ENCODE measurements at regions not wholly inside any gene's neighbourhood (a gene's known extent, or its start where the extent isn't known, plus 50 kb on each side); places are given as distances from the start of the nearest gene placed in this dataset.

DNA sequence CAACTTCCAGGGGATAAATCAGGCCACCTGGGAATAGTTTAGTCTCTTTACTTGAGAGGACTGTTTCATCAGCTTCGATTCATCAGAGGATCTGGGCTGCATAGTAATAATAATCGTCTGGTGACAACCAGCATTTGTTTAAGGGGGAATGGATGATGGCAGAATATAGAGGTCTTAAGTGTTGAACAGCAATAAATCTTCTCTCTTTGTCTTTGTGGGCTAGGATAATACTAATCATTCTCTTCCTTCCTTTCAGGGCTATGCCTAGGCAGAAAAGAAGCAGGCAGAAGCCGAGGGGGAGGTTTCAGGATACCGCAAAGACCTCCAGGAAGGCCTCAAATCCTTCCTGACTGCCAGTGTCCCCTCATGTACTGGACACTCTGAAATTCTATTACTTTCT lies 150.4 kb upstream of the GAREM1 start:
- DNase-seq, result no peak

DNA sequence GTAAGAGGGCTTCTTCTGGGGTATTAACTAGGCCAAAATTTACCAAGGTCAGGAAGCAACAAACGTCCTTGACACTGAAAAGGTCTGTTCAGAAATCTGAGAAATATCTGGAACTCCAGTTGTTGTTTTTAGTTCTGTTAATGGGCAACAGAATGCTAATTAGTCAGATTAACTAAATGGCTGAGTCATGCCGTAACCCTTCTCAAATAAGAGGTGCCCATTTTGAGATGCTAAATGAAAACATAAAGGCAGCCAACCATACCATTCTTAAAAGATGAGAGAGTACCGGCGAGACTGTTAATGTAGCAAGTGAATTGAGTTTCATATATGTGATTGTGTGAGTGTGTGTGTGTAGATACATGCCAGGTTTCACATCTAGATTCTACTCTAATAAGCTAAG lies 147.9 kb upstream of the GAREM1 start:
- DNase-seq, result no peak

DNA sequence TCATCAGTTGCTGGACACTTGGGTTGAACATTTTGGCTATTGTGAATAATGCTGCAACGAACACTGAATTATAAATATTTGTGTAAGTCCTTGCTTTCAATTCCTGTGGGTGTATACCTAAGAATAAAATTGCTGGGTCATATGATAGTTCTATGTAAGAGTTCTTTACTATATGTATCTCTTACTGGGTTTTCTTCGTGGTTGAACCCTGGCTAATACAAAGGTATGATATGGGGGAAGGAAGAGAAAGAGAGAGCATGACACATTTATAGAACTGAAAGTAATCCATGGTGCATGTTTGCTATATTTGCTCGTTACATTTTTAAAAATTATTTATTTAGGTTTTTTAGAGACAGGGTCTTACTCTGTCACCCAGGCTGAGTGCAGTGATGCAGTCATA lies 143.1 kb upstream of the GAREM1 start:
- DNase-seq, result no peak

DNA sequence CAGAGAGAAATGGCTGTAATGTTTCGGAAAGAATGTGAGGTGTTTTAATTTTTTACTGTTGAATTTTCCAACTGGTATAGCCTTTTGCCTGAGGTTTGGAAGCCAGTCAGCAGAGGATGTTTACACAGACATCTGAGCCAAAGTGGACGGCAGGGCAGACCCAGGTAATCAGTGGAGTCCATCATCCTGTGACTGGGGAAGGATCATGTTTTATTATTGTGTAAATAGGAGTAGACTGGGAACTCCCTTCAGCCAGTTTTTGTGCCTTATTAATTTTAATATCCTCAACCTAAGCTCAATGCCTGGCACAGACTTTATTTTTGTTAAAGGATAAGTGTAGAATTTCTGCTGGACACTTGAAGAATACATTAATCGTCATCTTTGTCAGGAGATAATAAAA lies 142.0 kb upstream of the GAREM1 start:
- peak; percentile 35 for DNase-seq

DNA sequence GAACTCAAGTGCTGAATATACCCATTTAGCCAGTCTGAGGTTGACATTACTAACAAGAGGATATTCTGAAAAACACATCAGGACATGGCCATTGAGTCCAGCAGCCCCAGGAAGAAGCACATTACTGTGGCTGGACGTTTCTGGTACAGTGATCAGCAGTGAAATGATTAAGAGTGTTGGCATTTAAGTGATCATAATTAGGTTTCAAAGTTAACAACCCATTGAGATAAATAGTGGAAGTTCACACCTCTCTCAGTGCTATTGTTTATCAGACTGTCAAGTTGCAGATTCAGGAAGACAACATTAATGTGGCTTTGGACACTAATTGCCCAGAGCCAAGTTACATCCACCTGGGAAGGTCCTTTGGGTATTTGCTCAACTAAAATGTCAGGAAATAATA lies 139.5 kb upstream of the GAREM1 start:
- DNase-seq, result no peak

DNA sequence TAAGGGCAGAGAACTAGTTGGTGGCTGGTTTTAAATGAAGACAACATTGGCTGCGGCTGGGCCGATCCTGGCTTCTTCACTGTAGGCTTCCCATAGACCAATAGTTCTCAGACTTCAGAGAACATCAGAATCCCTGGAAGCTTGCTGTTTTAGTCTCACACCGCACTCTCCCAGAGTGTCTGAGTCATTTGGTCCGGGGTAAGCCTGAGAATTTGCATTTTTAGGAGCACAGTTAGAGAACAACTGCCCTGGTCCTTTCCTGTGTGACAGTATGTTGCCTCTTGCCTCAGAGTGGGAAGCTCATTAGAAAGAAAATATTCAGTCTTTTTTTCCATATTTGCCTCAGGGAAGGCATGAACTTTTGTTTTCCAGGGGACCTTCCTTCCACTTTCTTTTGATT lies 137.1 kb upstream of the GAREM1 start:
- DNase-seq, result no peak

DNA sequence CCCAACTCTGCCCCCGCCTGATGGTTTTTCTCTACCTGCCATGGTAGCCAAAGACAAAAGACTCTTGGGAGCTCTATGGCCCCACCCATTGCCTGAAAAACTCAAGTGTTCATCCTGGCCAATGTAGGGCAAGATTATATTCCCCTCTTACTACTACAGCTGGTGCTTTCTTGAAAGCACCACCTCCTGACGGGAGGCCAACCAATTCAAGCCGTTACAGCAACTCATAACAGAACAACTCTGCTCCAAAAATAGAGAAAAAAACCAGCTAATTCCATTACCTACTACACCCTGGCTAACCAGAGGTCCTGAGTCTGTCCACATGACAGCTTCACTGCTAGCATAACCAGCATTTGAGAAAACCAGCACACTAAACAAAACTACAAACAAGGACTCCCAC lies 127.5 kb upstream of the GAREM1 start:
- no peak for DNase-seq

DNA sequence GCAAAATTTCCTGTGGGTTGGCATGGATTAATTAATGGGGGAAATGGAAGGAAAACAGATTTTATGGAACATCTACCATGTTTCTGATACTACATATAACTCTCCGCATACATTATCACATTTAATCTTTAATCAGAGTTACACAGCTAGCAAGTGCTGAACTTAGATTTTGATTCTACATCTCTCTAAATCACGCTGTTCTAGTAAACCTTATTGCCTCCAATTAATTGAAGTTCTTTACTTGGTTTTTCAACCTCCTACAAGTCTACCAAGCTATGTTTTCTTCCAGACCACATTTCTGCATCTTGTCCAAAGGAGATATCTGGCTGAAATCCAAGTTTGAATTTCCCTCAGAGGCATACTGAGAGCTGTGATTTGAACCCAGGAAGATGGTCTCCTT lies 125.8 kb upstream of the GAREM1 start:
- no peak for DNase-seq

DNA sequence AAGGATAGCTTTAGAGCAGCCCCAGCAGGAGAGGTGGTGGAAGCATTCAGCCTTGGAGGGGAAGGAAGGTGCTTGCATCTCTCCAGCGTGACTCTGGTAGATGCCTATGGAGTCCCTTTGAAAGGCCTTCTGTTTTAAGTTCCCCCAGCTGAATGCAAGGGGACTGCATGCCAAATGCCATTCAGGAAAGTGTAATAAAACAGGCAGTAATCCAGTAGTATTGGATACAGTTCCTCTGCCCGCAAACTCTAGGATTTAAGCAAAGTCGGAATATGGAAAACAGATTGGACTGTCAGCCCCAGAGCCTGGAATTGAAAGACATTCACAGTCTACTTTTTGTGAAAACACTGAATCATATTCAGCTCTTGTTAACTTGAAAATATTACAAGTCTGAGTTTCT lies 125.2 kb upstream of the GAREM1 start:
- no peak for DNase-seq

DNA sequence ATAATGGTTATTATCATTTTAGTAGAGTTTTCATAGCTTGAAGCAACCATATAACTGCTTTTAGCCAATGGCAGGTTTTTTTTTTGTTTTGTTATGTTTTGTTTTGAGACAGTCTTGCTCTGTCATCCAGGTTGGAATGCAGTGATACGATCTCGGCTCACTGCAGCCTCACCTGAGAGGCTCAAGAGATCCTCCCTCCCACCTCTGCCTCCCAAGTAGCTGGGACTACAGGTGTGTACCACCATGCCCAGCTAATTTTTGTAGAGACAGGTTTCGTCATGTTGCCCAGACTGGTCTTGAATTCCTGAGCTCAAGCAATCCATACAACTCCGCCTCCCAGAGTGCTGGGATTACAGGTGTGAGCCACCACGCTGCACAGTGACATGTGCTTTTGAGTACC lies 117.5 kb upstream of the GAREM1 start:
- no peak for DNase-seq

DNA sequence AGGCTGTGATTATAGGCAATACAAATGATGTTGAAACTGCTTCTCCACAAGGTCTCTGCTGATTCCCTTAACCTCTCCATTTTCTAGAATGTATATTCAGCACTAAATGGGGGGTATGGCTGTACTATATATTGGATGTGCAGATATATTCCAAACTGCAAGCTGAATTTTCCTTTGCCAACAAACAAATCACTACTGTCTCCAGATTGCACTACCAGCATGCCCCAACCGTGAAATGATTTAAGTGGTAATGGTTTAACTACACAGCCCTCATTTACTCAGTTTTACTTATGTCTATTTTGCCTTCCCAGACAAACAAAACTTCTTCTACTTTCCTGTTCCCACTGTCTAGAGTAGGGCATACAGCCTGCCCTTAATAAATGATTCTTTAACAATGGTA lies 112.7 kb upstream of the GAREM1 start:
- no peak for DNase-seq

DNA sequence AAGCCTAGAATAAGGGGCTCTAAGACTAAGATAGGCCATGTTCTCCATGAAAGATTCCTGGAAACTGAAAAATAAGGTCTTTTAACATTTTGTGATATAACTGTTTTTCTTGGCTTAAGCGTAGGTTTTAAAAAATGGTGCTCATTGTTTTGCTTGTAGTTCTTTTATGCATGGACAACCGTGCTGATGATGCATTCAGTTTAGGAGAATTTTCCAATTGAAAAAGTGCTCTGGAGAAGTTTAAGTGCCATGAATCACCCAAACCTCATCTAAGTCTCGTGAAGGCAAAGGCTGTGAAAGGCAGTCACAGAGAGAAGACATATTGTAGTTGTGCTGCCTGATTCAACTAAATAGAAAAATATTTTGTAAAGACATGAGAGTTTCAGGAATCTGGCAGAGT lies 111.8 kb upstream of the GAREM1 start:
- no peak for DNase-seq

DNA sequence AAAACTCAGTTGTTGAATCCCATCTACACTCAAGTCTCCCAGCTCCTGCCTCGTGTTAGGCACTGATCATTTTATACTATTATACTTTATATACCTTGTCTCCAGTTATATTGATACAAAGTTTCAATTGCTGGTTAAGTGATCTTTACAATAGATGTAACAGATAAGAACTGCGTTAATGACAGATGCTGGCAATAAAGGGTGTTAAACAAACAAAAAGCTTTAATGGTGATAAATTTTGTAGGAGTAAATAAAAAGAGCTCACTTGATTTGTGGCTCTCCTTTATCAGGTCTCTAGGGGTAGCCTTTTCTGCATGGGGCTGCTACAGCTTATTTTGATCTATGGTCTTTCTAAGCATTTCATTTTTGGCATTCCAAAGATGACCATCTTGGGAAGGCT lies 106.9 kb upstream of the GAREM1 start:
- DNase-seq, result no peak

DNA sequence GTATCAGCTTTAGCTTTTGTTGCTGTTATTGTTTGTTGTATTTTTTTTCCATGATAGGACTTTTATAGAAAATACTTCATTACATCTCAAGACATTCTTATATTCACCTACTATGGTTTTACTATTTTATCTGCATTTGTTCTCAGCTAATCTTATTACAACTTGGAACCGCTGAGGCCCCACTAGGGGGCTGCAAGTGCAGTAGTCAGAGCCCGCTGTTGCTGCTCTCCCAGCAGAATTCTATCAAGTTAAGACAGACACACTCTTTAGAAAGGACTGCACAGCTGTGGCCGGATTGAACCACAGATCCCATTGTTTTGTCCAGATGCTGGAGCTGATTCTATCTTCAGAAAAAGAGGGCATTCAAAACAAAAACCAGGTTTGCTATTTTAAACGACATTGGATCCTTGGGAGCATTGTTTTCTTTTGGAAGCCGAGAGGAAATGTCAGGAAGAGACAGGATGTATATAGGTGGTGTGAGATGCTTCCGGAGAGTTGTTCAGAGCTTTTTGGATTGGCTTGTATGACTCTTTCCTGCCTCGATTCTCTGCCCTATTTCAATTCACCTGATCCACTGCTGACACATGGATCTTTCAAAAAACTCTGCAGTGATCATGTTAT lies 105.7 kb upstream of the GAREM1 start:
- DNase-seq, result no peak

DNA sequence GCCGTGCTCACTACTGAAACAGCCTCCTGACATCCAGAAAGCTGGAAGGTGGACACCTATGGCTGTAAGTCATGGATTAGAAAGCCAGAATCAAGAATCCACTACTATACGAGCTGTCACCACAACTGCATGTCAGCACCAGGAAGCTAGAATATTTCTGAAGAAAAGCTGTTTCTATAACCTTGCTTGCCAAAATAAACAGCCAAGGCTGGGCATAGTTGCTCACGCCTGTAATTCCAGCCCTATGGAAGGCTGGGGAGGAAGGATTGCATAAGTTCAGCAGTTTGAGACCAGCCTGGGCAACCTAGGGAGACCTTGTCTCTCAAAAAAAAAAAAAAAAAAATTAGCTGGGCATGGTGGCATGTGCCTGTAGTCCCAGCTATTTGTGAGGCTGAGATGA lies 96.3 kb upstream of the GAREM1 start:
- DNase-seq, result no peak

DNA sequence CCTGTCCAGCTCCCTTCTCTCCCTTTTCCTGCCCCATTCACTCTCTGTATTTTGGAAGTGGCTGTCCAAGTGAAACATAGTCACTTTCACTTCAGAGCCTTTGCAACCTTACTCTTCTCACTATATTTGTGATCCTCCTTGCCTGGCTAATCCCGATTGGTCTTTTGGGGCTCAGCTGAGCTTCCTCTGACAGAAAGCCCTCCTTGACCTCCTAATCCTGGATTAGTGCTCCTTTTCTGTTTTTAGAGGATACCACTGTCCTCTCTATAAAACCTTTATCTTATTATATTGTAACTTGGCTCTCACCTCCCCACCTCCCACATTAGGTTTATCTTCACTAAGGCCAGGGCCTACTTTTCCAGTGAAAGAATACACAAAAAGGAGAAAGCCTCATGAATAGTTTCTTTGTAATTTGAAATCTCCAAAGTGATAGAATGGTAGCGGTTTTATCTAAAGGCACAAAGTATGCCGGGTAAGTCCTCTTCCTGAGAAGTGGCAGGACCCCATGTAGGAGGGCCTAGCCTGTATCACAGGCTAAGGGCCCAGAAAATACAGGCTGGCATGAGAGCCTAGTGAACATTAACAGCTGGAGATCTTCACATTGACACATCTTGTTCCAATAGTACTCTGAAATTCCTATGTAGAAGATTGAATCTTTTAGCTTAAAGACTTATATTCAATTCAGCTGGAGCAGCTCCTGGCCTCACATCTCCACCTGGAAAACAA lies 83.1 kb upstream of the GAREM1 start:
- DNase-seq, result no peak

DNA sequence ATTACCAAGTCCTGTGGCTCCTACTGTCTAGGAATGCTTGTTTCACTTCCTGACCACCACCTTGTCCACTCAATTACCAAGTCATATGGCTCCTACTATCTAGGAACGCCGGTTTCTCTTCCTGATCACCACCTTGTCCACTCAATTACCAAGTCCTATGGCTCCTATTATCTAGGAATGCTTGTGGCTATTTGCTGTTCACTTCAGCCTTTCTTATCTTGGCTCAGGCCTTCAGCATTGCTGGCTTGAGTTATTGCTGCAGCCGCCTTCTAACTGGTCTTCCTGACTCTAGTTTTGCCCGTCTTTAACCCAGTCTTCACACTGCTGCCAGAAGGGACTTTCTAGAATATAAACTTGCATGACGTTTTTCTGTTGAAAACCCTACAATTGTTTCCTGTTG lies 82.5 kb upstream of the GAREM1 start:
- DNase-seq, result no peak

DNA sequence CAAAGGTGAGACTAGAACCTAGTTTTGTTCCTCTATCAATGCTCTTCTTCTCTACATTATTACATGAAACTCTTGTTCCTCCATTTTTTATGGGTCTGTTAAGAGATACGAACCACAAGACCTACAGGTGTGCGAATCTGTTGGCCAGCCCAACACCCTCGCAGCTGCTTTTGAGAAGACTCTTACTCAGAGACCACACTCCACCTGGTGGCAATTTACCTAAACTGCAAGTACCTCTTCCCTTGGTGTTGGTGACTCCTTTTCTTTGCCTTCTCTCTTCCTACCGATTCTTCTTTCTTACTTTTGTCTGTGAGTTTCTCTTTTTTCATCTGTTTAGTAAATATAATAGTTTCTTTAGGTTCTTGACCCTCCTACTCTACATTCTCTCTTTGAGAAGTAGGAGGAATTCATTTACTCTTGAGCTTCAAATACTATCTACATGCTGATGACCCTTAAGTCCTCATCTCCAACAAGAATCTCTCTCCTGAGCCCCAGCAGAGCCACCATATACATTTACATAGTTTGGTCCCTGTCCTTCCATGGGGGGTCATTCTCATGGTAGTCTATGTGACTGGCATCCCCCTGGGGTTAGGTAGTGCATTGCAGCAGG lies 81.8 kb upstream of the GAREM1 start:
- DNase-seq, result peak; percentile 71

DNA sequence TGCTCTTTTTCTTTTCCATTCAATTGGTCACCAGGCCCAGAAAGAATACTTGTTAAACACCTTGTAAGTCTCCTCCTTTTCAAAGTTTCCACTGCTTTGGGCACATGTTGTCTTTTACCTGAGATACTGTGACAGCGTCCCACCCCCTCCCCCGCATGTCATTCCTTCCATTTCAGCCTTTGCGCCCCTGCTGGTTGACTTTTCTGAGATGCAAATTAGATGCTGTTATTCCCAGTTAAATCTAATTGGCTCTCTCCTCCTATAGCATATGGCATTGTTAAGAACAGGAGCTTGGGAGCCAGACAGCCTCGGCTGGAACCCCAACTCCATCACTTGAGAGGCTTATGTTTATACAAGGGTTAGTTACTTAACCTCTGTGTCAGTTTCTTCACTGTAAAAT lies 80.3 kb upstream of the GAREM1 start:
- no peak for DNase-seq

DNA sequence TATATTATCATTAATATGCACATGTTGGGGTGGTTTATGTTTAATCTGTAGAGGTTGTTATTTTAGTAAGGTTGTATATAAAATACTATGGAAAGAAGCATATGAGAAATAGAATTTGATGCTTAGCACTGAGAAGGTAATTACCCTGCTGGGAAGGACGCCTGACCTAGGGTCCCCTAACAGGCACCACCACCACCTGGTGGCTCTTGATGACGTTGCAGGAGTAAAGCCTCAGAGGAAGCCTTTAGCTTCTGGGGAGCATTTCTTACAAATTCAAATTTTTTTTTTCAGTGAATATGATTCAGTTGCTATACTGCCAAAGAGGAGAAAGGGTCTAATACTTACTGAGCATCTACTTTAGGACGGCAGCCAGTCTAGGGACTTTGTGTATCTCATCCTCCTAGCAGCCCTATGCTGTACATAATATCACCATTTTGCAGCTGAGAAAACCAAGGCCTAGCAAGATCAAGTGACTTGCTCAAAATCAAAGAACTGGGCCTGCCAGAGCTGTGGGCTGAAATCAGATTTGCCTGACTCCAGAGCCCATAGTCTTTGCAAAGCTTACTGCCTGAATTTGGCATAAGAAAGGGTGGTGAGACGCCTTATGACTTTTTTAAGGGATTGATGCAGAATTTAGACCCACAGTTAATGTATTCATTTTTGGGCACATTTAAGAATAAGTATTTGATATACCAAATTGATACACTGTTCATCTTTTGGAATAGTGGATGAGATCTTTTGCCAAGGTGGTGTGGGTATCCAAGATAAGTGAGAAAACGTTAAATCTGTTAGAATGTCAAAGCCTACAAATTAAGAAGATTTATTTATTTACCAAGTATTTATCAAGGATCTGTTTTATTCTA lies 78.8 kb upstream of the GAREM1 start:
- DNase-seq, result peak; percentile 70

DNA sequence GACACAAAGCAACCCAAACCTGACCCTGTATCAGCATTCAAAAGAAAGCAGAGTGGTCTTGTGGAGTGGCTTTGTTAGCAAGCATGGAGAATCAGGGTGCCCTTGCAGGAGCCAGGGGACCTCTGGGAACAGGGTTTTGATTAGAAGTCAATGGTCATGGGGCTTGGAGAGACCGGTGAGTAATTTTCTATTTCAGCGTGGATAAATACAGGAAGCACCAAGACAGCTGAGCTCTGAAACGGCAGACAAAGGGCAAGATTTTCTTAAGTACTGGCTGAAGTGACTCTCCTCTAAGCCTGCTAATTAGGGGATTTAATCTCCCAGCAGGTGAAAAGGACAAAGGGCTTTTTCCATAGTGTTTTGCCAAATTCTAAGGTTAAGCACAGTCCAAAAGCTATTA lies 78.0 kb upstream of the GAREM1 start:
- DNase-seq, result peak; percentile 43

DNA sequence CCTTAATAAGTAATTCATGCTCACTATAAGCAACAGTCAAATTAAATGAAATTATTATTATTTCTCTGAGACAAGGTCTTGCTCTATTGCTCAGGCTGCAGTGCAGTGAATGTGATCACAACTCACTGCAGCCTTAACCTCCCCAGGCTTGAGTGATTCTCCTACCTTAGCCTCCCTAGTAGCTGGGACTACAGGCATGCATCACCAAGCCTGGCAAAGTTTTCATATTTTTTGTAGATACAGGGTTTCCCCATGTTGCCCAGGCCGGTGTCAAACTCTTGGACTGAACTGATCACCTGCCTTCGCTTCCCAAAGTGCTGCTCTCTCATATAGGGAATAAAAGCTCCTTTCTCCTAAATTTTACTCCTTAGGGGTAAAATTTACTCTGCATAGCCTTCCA lies 74.9 kb upstream of the GAREM1 start:
- DNase-seq, result no peak

DNA sequence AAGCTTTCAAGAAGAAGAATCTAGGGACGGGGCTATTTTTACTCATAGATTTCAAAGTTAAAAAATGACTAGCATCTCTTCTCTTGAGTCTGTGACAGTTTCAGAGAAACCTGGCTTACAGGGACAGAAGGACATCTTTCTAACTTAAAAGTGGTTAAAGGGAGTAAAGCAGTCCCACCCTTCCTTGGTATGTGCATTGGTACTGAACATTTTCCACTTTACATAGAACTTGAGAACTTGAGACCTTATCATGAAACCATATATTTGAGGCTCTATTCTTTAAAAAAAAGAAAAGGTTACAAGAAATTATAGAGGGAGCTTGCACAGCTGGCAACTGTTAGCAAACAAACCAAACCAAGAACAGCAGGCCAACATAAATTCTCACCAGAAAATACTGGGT lies 73.4 kb upstream of the GAREM1 start:
- DNase-seq, result no peak
